Lower leg skin (tissue), 3 donors: ENCODE measurements at regions not wholly inside any gene's neighbourhood (a gene's known extent, or its start where the extent isn't known, plus 50 kb on each side); places are given as distances from the start of the nearest gene placed in this dataset.

ENCODE experiments used
- POLR2A ChIP-seq, 2 donors: fragments of 450-650 bp; IDR thresholded peaks; one replicate each; pipeline ENCODE4 v1.6.1; 2016 to 2017; ENCODE audit warnings: antibody characterized with exemption in 2 of 2, mild to moderate bottlenecking in 1 of 2, moderate library complexity in 1 of 2
- TF ChIP-seq, protein P1 (sequence below), 3 donors: fragments of 450-650 bp; IDR thresholded peaks; one replicate each; pipeline ENCODE4 v1.5.1; 2016; ENCODE audit warnings: antibody characterized with exemption in 3 of 3, mild to moderate bottlenecking in 3 of 3, moderate library complexity in 2 of 3

DNA sequence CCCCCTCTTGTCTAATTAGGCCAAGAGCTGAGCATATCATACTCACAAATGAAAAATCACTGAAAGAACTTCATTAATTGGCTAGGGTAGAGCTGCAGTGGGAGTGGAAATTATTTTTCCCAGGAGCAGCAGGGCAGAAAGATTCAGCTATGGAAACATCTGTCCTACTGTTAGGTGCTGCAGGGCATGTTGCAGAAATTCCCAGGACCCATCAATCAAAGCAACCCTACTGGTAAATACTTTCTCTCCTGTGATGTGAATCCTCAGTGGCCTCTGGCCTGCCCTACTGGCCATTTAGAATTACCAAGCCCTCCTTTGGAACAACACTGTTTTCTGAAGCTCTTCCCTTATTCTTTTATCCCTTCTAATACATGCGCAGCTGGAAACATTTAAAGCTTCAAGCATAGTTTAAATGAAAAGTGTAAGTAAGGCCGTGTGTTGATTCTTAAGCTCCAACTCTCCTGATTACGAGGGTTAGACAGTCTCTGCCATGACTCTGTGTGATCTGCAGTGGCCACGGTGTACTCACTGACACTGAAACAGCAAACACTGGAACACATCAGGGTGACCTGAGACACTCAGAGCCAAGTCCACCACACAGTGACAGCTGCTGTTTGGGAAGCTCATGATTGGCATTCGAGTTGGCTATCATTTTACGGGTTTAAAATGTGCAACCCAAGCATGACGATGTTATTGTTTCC, 62.6 kb upstream of the TMCC3 start:
- TF ChIP-seq, protein P1, sequence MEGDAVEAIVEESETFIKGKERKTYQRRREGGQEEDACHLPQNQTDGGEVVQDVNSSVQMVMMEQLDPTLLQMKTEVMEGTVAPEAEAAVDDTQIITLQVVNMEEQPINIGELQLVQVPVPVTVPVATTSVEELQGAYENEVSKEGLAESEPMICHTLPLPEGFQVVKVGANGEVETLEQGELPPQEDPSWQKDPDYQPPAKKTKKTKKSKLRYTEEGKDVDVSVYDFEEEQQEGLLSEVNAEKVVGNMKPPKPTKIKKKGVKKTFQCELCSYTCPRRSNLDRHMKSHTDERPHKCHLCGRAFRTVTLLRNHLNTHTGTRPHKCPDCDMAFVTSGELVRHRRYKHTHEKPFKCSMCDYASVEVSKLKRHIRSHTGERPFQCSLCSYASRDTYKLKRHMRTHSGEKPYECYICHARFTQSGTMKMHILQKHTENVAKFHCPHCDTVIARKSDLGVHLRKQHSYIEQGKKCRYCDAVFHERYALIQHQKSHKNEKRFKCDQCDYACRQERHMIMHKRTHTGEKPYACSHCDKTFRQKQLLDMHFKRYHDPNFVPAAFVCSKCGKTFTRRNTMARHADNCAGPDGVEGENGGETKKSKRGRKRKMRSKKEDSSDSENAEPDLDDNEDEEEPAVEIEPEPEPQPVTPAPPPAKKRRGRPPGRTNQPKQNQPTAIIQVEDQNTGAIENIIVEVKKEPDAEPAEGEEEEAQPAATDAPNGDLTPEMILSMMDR (IDR thresholded peaks at IDR 0.05): no peak
- no peak for TF ChIP-seq POLR2A (IDR thresholded peaks at IDR 0.05)
